Liver (tissue), 8 donors: ENCODE measurements at regions not wholly inside any gene's neighbourhood (a gene's known extent, or its start where the extent isn't known, plus 50 kb on each side); places are given as distances from the start of the nearest gene placed in this dataset.

ENCODE experiments used
- DNase-seq: peaks from one replicate; pipeline ENCODE4 v3.0.0-alpha.2; 2017; ENCODE audit warnings: low spot score
- H3K27ac ChIP-seq, 2 donors: one replicate each; pipeline ENCODE4 v1.7.0; 2013; ENCODE audit warnings: inconsistent platforms in 2 of 2, low read length in 2 of 2, control low read depth in 1 of 2, low read depth in 1 of 2, mild to moderate bottlenecking in 1 of 2
- H3K27me3 ChIP-seq, 4 donors: one replicate each; pipeline versions ENCODE4 v1.6.1 to v1.7.0; 2013; ENCODE audit warnings: low read length in 3 of 4, inconsistent platforms in 1 of 4, mild to moderate bottlenecking in 1 of 4, moderate library complexity in 1 of 4; ENCODE audit not compliant: control insufficient read depth in 4 of 4, insufficient read depth in 4 of 4
- H3K36me3 ChIP-seq, 4 donors: one replicate each; pipeline versions ENCODE4 v1.6.1 to v1.7.0; 2013; ENCODE audit warnings: low read length in 3 of 4, mild to moderate bottlenecking in 3 of 4, low read depth in 1 of 4, moderate library complexity in 1 of 4; ENCODE audit not compliant: control insufficient read depth in 4 of 4, insufficient read depth in 3 of 4
- H3K4me1 ChIP-seq, 4 donors: one replicate each; pipeline versions ENCODE4 v1.6.1 to v1.7.0; 2013; ENCODE audit warnings: low read length in 3 of 4, mild to moderate bottlenecking in 3 of 4, moderate library complexity in 1 of 4; ENCODE audit not compliant: control insufficient read depth in 4 of 4, insufficient read depth in 4 of 4
- H3K4me3 ChIP-seq, 3 donors: one replicate each; pipeline versions ENCODE4 v1.6.1 to v1.7.0; 2013; ENCODE audit warnings: low read length in 3 of 3, control low read depth in 1 of 3, low read depth in 1 of 3, mild to moderate bottlenecking in 1 of 3
- H3K9ac ChIP-seq, 2 donors: one replicate each; pipeline ENCODE4 v1.7.0; 2013; ENCODE audit warnings: low read length in 2 of 2, mild to moderate bottlenecking in 2 of 2, moderate library complexity in 2 of 2, control low read depth in 1 of 2, low read depth in 1 of 2
- H3K9me3 ChIP-seq, 4 donors: one replicate each; pipeline versions ENCODE4 v1.6.1 to v1.7.0; 2013; ENCODE audit warnings: low read length in 3 of 4; ENCODE audit not compliant: control insufficient read depth in 4 of 4
- ATF3 ChIP-seq: IDR thresholded peaks from 2 replicates; pipeline ENCODE4 v1.6.1; 2016; ENCODE audit warnings: antibody characterized with exemption
- CTCF ChIP-seq: fragments of 150-350 bp; IDR thresholded peaks from 2 replicates; pipeline ENCODE4 v1.5.1; 2017; ENCODE audit warnings: improper control_type of control experiment, low read depth, low read length; ENCODE audit not compliant: missing input control
- EGR1 ChIP-seq, 2 donors: IDR thresholded peaks; 2 replicates each; pipeline ENCODE4 v1.6.1; 2016 to 2018; ENCODE audit warnings: antibody characterized with exemption in 2 of 2, low read depth in 2 of 2
- FOXA1 ChIP-seq: IDR thresholded peaks from 2 replicates; pipeline ENCODE4 v1.6.1; 2016; ENCODE audit warnings: antibody characterized with exemption
- FOXA2 ChIP-seq: IDR thresholded peaks from 2 replicates; pipeline ENCODE4 v1.6.1; 2016; ENCODE audit warnings: antibody characterized with exemption
- GABPA ChIP-seq, 2 donors: IDR thresholded peaks in 1 of 2; conservative IDR thresholded peaks in 1 of 2; 2 replicates each; pipeline ENCODE4 v1.6.1; 2016; ENCODE audit warnings: antibody characterized with exemption in 2 of 2, mild to moderate bottlenecking in 1 of 2, moderate library complexity in 1 of 2
- HNF4A ChIP-seq, 2 donors: conservative IDR thresholded peaks; 2 replicates each; pipeline ENCODE4 v1.6.1; 2016; ENCODE audit warnings: antibody characterized with exemption in 2 of 2, mild to moderate bottlenecking in 2 of 2
- HNF4G ChIP-seq: IDR thresholded peaks from 2 replicates; pipeline ENCODE4 v1.6.1; 2016; ENCODE audit warnings: antibody characterized with exemption
- JUND ChIP-seq, 2 donors: IDR thresholded peaks; 2 replicates each; pipeline ENCODE4 v1.6.1; 2016; ENCODE audit warnings: antibody characterized with exemption in 2 of 2
- MAX ChIP-seq: IDR thresholded peaks from 2 replicates; pipeline ENCODE4 v1.6.1; 2016; ENCODE audit warnings: antibody characterized with exemption
- NR2F2 ChIP-seq: IDR thresholded peaks from 2 replicates; pipeline ENCODE4 v1.6.1; 2016; ENCODE audit warnings: antibody characterized with exemption
- RAD21 ChIP-seq, 2 donors: IDR thresholded peaks; 2 replicates each; pipeline ENCODE4 v1.6.1; 2016; ENCODE audit warnings: antibody characterized with exemption in 2 of 2, mild to moderate bottlenecking in 2 of 2
- REST ChIP-seq: IDR thresholded peaks from 2 replicates; pipeline ENCODE4 v1.6.1; 2016; ENCODE audit warnings: antibody characterized with exemption, mild to moderate bottlenecking
- RXRA ChIP-seq, 2 donors: IDR thresholded peaks; 2 replicates each; pipeline ENCODE4 v1.6.1; 2017 to 2018; ENCODE audit warnings: antibody characterized with exemption in 2 of 2, mild to moderate bottlenecking in 1 of 2
- SP1 ChIP-seq: IDR thresholded peaks from 2 replicates; pipeline ENCODE4 v1.6.1; 2018; ENCODE audit warnings: antibody characterized with exemption, mild to moderate bottlenecking
- TAF1 ChIP-seq: conservative IDR thresholded peaks from 2 replicates; pipeline ENCODE4 v1.6.1; 2016; ENCODE audit warnings: antibody characterized with exemption, mild to moderate bottlenecking
- YY1 ChIP-seq: IDR thresholded peaks from 2 replicates; pipeline ENCODE4 v1.6.1; 2016; ENCODE audit warnings: antibody characterized with exemption, mild to moderate bottlenecking
- ZBTB33 ChIP-seq: IDR thresholded peaks from 2 replicates; pipeline ENCODE4 v1.6.1; 2016; ENCODE audit warnings: antibody characterized with exemption
- WGBS: extraction: QIAGEN DNeasy Blood & Tissue Kit; methylation state at CpG from one replicate; pipeline ENCODE4 v1.1.7; 2013; 5-methylcytosine and 5-hydroxymethylcytosine counted together
- donor health status: healthy.
- donor health status: healthy.
- donor health status: healthy.
- donor health status: healthy.
- donor health status: healthy.

- Histone ChIP-seq H3K27me3 (no peaks in the 10 kb centered on the region), H3K4me3 (no peak overlapping the region), H3K36me3 (no peaks in the 10 kb centered on the region), H3K27ac (no peak overlapping the region), H3K9me3 (no peaks in the 10 kb centered on the region), H3K4me1 (no peaks in the 10 kb centered on the region), H3K9ac (no peak overlapping the region)
- DNase-seq: no peak
- TF ChIP-seq RAD21 (IDR thresholded peaks at IDR 0.05) (peak in 1 of 2 donors; percentile 7), GABPA (IDR thresholded peaks at IDR 0.05 in 1 of 2, conservative IDR thresholded peaks at IDR 0.05 in 1 of 2) (no peak)
- 69% methylated on average over 1 of the region's 1 CpG for WGBS
These were observed 380.8 kb downstream of the SPRY1 start for GRCh38 chr4:123777373-123777772.

GRCh38 chr4:123783151-123783790 lies 386.7 kb downstream of the SPRY1 start:
- no peaks in the 10 kb centered on the region for H3K36me3 ChIP-seq
- no peak overlapping the region for H3K27ac ChIP-seq
- H3K9me3 ChIP-seq: no peaks in the 10 kb centered on the region
- 80% methylated on average over 3 of the region's 3 CpGs for WGBS
- H3K9ac ChIP-seq: no peak overlapping the region
- no peak for DNase-seq
- H3K4me3 ChIP-seq: no peak overlapping the region
- H3K27me3 ChIP-seq: no peaks in the 10 kb centered on the region
- H3K4me1 ChIP-seq: no peaks in the 10 kb centered on the region
- TF ChIP-seq HNF4A (conservative IDR thresholded peaks at IDR 0.05): no peak
- TF ChIP-seq JUND (IDR thresholded peaks at IDR 0.05): no peak
- no peak for TF ChIP-seq FOXA1
- no peak for TF ChIP-seq FOXA2
- no peak for TF ChIP-seq ATF3

- H3K4me1 ChIP-seq: no peaks in the 10 kb centered on the region
- H3K27me3 ChIP-seq: no peaks in the 10 kb centered on the region
- H3K27ac ChIP-seq: no peak overlapping the region
- DNase-seq: no peak
- H3K4me3 ChIP-seq: no peak overlapping the region
- no peaks in the 10 kb centered on the region for H3K36me3 ChIP-seq
- no peak overlapping the region for H3K9ac ChIP-seq
- TF ChIP-seq TAF1: no peak
- no peak for TF ChIP-seq RXRA (IDR thresholded peaks at IDR 0.05)
- TF ChIP-seq ATF3: no peak
- no peak for TF ChIP-seq HNF4G
- TF ChIP-seq JUND (IDR thresholded peaks at IDR 0.05): no peak
- no peak for TF ChIP-seq RAD21 (IDR thresholded peaks at IDR 0.05)
- no peak for TF ChIP-seq REST
- TF ChIP-seq YY1: no peak
- TF ChIP-seq MAX: no peak
- no peak for TF ChIP-seq FOXA2
- no peak for TF ChIP-seq GABPA (IDR thresholded peaks at IDR 0.05 in 1 of 2, conservative IDR thresholded peaks at IDR 0.05 in 1 of 2)
- no peak for TF ChIP-seq EGR1 (IDR thresholded peaks at IDR 0.05; ENCODE audit: low read depth in 2 of 2)
- no peak for TF ChIP-seq FOXA1
- TF ChIP-seq HNF4A (conservative IDR thresholded peaks at IDR 0.05): no peak
- no peak for TF ChIP-seq ZBTB33
- no peak for TF ChIP-seq NR2F2
- no peak for TF ChIP-seq SP1
- TF ChIP-seq CTCF: no peak
- H3K9me3 ChIP-seq: no peaks in the 10 kb centered on the region
These were observed 387.3 kb downstream of the SPRY1 start for GRCh38 chr4:123783921-123784320.
